GM18909 (cell line): ENCODE measurements at regions not wholly inside any gene's neighbourhood (a gene's known extent, or its start where the extent isn't known, plus 50 kb on each side); places are given as distances from the start of the nearest gene placed in this dataset.

Experiments
- ATAC-seq: cut with Tn5 transposase; IDR thresholded peaks from one replicate; pipeline ENCODE4 v1.9.1; 2021; ENCODE audit warnings: mild to moderate bottlenecking; ENCODE audit not compliant: unreplicated experiment, poor library complexity

- ATAC-seq: no peak
Observed at GRCh38 chr11:121950160-121950559, 165.9 kb downstream of the BLID start.

GRCh38 chr11:121946514-121946913 lies 169.5 kb downstream of the BLID start:
- no peak for ATAC-seq

GRCh38 chr11:121944556-121945230 lies 171.3 kb downstream of the BLID start:
- ATAC-seq: no peak

GRCh38 chr11:121938076-121938475 lies 177.9 kb downstream of the BLID start:
- ATAC-seq: no peak

- ATAC-seq: no peak
Observed at GRCh38 chr11:121936781-121937447, 179.1 kb downstream of the BLID start.

- no peak for ATAC-seq
Observed at GRCh38 chr11:121936370-121936769, 179.6 kb downstream of the BLID start.

- ATAC-seq: no peak
Observed at GRCh38 chr11:121933694-121934093, 182.3 kb downstream of the BLID start.

GRCh38 chr11:121933294-121933693 lies 182.7 kb downstream of the BLID start:
- no peak for ATAC-seq

GRCh38 chr11:121932646-121933185 lies 183.3 kb downstream of the BLID start:
- ATAC-seq: no peak

GRCh38 chr11:121931748-121932352 lies 184.2 kb downstream of the BLID start:
- ATAC-seq: no peak

- no peak for ATAC-seq
Observed at GRCh38 chr11:121931121-121931520, 184.9 kb downstream of the BLID start.

- no peak for ATAC-seq
Observed at GRCh38 chr11:121930004-121930965, 185.7 kb downstream of the BLID start.

GRCh38 chr11:121929581-121929980 lies 186.4 kb downstream of the BLID start:
- ATAC-seq: no peak

- ATAC-seq: no peak
Observed at GRCh38 chr11:121928597-121929580, 187.1 kb downstream of the BLID start.

- ATAC-seq: no peak
Observed at GRCh38 chr11:121927789-121928188, 188.2 kb downstream of the BLID start.

GRCh38 chr11:121927097-121927785 lies 188.8 kb downstream of the BLID start:
- ATAC-seq: no peak

GRCh38 chr11:121924191-121924590 lies 191.8 kb downstream of the BLID start:
- ATAC-seq: no peak

GRCh38 chr11:121917482-121917881 lies 198.5 kb downstream of the BLID start:
- ATAC-seq: no peak
